ENCODE measurements at regions not wholly inside any gene's neighbourhood (a gene's known extent, or its start where the extent isn't known, plus 50 kb on each side); places are given as distances from the start of the nearest gene placed in this dataset.

DNA sequence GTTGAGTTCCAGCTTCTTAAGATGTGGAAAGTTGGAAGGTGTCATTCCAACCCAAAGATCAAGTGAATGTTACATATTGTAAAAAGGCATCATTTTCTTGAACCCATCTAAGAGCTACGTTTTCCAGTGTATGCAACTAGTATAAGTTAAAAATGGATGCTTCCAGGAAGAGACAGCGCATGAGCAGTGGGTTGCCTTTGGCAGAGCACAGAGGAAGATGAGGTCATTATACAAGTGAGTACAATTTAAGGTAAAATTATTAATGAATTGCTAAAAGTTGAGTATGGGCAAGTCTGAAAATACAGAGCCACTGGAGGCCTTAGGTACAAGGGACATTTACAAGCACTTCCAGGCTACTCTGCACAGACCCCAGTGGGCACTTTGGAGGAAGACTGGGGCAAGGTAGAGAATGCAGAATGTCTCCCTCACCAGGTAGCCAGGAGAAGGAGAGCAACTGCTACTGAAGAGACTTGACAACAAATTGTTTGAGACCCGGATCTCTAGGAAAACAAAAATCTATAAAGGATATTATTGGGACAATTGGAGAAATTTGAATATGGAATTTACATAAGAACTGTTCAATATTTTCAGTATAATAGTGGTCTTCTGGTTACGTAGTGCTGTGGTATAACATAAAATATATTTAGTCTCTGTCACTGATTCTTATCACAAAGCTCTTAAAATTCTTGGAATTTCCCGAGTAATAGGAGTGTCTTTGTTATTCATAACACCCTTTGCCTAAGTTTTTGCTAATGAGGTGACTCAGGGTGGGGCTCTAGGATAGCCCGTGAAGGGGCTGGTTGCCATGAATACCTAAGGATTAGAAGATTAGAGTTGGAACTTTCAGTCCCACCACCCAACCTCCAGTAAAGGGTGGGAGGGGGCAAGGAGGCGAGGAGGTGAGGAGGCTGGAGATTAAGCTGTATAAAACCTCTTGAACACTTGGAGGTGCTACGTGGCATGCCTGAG is 129.9 kb upstream of the FER start:
- no peaks in the 10 kb centered on the region for H3K9me3 ChIP-seq
- no peak overlapping the region for H3K4me3 ChIP-seq
- intact Hi-C loops (cut with DNase I; ENCODE audit: low total_unique reads): no loop called here
- no peak for TF ChIP-seq POLR2A (IDR thresholded peaks at IDR 0.05)
- TF ChIP-seq CTCF (IDR thresholded peaks at IDR 0.05): no peak
- DNase-seq: no peak
- no peaks in the 10 kb centered on the region for H3K36me3 ChIP-seq
- H3K27ac ChIP-seq: no peak overlapping the region
- no peaks in the 10 kb centered on the region for H3K4me1 ChIP-seq
- no peaks in the 10 kb centered on the region for H3K27me3 ChIP-seq

DNA sequence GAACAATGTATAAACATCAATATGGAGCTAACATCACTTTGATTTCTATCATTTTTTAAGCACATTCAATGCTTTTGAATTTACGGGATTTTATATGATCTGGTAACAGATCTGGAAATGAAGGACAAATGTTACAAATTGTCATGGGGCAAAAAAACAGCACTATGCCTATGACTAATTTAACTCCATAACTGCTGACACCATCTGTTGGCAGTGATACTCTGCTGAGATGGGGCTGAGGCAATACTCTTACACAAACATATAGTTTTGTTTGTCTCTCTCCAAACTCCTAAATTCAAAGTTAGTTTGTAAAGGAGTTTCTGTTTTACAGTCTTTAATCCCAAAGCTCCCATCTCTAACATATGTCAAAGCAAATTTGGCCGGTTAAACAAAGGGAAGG is 132.5 kb upstream of the FER start:
- DNase-seq: no peak
- Histone ChIP-seq H3K27me3 (no peaks in the 10 kb centered on the region), H3K27ac (no peak overlapping the region), H3K4me3 (no peak overlapping the region), H3K9me3 (no peaks in the 10 kb centered on the region), H3K36me3 (no peaks in the 10 kb centered on the region), H3K4me1 (no peaks in the 10 kb centered on the region)
- intact Hi-C loops (cut with DNase I; ENCODE audit: low total_unique reads): no loop called here
- TF ChIP-seq POLR2A (IDR thresholded peaks at IDR 0.05): no peak
- TF ChIP-seq CTCF (IDR thresholded peaks at IDR 0.05): no peak

DNA sequence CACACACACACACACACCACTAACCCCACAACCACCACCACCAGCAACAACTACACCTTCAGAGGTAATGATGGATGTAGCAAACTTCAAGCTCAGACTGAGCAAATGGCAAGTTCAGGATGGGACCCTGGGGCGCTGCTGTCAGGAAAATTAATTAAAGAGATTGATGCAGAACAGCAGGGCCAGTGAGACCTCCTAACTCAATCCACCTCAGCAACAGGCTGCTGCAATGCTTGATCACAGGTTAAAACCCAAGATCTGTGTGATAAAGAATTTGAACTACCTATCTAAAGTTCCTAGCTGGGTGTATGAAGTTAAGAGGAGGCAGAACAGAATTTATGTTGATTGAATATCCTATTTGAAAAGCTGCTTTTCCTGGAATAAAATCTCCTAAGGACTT is 140.3 kb upstream of the FER start:
- Histone ChIP-seq H3K9me3 (no peaks in the 10 kb centered on the region), H3K27me3 (no peaks in the 10 kb centered on the region), H3K4me1 (no peaks in the 10 kb centered on the region), H3K27ac (no peak overlapping the region), H3K4me3 (no peak overlapping the region), H3K36me3 (no peaks in the 10 kb centered on the region)
- no peak for TF ChIP-seq POLR2A (IDR thresholded peaks at IDR 0.05)
- TF ChIP-seq CTCF (IDR thresholded peaks at IDR 0.05): no peak
- intact Hi-C loops (cut with DNase I; ENCODE audit: low total_unique reads): no loop called here
- no peak for DNase-seq

GRCh38 chr5:108606185-108606584 is 141.5 kb upstream of the FER start:
- no peaks in the 10 kb centered on the region for H3K27me3 ChIP-seq
- no peak for DNase-seq
- no peaks in the 10 kb centered on the region for H3K9me3 ChIP-seq
- TF ChIP-seq POLR2A (IDR thresholded peaks at IDR 0.05): no peak
- no peak for TF ChIP-seq CTCF (IDR thresholded peaks at IDR 0.05)
- no peak overlapping the region for H3K4me3 ChIP-seq
- intact Hi-C loops (cut with DNase I; ENCODE audit: low total_unique reads): no loop called here
- H3K36me3 ChIP-seq: no peaks in the 10 kb centered on the region
- no peak overlapping the region for H3K27ac ChIP-seq
- no peaks in the 10 kb centered on the region for H3K4me1 ChIP-seq

DNA sequence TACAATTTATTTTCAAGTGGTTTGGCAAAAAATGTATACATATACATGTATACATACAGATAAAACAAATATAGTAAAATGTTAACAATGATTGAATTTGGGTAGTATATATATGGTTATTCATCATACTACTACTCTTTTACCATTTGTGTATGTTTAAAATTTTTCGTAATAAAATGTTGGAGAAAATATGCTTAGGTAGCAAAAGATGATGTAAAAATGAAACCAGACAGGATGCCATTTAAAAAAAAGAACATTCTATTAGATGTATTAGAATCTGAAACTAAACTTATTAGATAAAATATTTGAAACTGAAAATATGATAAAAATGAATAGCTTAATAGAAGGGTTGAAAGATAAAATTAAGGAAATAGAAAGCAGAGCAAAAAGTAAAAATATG is 144.9 kb upstream of the FER start:
- Histone ChIP-seq H3K36me3 (no peaks in the 10 kb centered on the region), H3K27me3 (no peaks in the 10 kb centered on the region)
- intact Hi-C loops (cut with DNase I; ENCODE audit: low total_unique reads): no loop called here

More for the DNA sequence above, 144.9 kb upstream of the FER start:
- Histone ChIP-seq H3K27ac (no peak overlapping the region), H3K9me3 (no peaks in the 10 kb centered on the region), H3K4me1 (no peaks in the 10 kb centered on the region), H3K4me3 (no peak overlapping the region)
- DNase-seq: no peak
- TF ChIP-seq CTCF (IDR thresholded peaks at IDR 0.05) (no peak), POLR2A (IDR thresholded peaks at IDR 0.05) (no peak)
